Osteocyte (in vitro differentiated cells): ENCODE measurements at regions not wholly inside any gene's neighbourhood (a gene's known extent, or its start where the extent isn't known, plus 50 kb on each side); places are given as distances from the start of the nearest gene placed in this dataset.

Experiments
- DNase-seq: peaks from one replicate; pipeline ENCODE4 v3.0.0; 2021; ENCODE audit warnings: mixed read lengths; ENCODE audit not compliant: unreplicated experiment; ENCODE audit errors: extremely low spot score
- H3K27ac Mint-ChIP-seq: one replicate; pipeline ENCODE4 v1.8.0; 2021; ENCODE audit warnings: mild to moderate bottlenecking, mixed read lengths; ENCODE audit not compliant: unreplicated experiment
- H3K27me3 Mint-ChIP-seq: one replicate; pipeline ENCODE4 v1.8.0; 2021; ENCODE audit warnings: mixed read lengths; ENCODE audit not compliant: unreplicated experiment
- H3K36me3 Mint-ChIP-seq: one replicate; pipeline ENCODE4 v1.8.0; 2021; ENCODE audit warnings: mixed read lengths; ENCODE audit not compliant: unreplicated experiment
- H3K4me1 Mint-ChIP-seq: one replicate; pipeline ENCODE4 v1.8.0; 2021; ENCODE audit warnings: mixed read lengths; ENCODE audit not compliant: unreplicated experiment
- H3K4me3 Mint-ChIP-seq: one replicate; pipeline ENCODE4 v1.8.0; 2021; ENCODE audit warnings: mild to moderate bottlenecking, moderate library complexity, mixed read lengths; ENCODE audit not compliant: unreplicated experiment
- H3K9me3 Mint-ChIP-seq: one replicate; pipeline ENCODE4 v1.8.0; 2021; ENCODE audit warnings: mixed read lengths; ENCODE audit not compliant: unreplicated experiment
- CTCF ChIP-seq: fragments of 200-600 bp; sonication (generic); IDR thresholded peaks from 2 replicates; pipeline ENCODE4 v1.5.0; 2021; ENCODE audit warnings: antibody characterized with exemption, mild to moderate bottlenecking, moderate library complexity

DNA sequence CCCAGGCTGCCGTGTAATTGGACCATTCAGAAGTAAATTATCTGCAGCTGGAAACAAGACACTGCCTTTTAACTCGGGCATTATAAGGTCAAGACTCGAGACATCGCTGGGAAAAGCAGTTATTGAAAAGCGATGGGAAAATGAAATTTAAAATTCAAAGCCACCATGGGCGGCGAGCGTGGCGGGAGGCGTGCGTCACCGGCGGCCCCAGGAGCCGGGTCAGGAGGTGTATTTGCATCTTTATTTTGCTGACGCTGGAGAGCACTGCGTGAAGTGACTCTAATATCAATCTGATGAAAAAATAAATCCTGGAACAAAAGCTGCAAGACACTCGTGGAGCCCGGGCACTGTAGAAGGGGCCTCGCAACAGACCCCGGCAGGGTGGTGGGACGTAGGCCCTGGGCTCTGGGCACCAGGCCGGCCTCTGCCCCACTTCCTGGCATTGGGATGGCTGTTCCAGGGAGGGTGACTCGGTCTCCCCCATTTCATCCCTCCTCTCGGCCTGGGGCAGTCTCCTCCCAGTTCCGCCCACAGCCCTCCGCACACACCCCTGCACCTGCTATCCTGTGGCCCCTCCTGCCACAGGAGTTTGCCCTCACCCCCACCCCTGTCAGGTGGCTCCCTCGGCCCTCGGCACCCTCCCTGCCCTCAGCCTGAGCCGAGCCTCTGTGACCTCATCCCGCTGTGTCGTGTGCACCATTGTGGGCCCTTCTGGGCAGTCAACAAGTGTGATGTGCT lies 196.2 kb downstream of the KIF26A start:
- H3K27ac Mint-ChIP-seq, result no peak overlapping the region
- H3K4me3 Mint-ChIP-seq, result no peak overlapping the region
- peaks cover 22% of the 10 kb centered on the region for H3K9me3 Mint-ChIP-seq
- H3K4me1 Mint-ChIP-seq, result no peaks in the 10 kb centered on the region
- no peaks in the 10 kb centered on the region for H3K27me3 Mint-ChIP-seq
- peak; percentile 81 for DNase-seq
- no peaks in the 10 kb centered on the region for H3K36me3 Mint-ChIP-seq
- TF ChIP-seq CTCF, result no peak

GRCh38 chr14:104335176-104335575 lies 196.8 kb downstream of the KIF26A start:
- H3K9me3 Mint-ChIP-seq, result peaks cover 18% of the 10 kb centered on the region
- H3K27me3 Mint-ChIP-seq, result no peaks in the 10 kb centered on the region
- no peak for TF ChIP-seq CTCF
- H3K4me3 Mint-ChIP-seq, result no peak overlapping the region
- no peaks in the 10 kb centered on the region for H3K4me1 Mint-ChIP-seq
- peak; percentile 77 for DNase-seq
- H3K36me3 Mint-ChIP-seq, result no peaks in the 10 kb centered on the region
- no peak overlapping the region for H3K27ac Mint-ChIP-seq

- Mint-ChIP-seq H3K36me3 (no peaks in the 10 kb centered on the region), H3K4me3 (no peak overlapping the region), H3K4me1 (no peaks in the 10 kb centered on the region), H3K27me3 (peaks cover 2% of the 10 kb centered on the region), H3K9me3 (peaks cover 15% of the 10 kb centered on the region), H3K27ac (no peak overlapping the region)
- no peak for DNase-seq
- TF ChIP-seq CTCF, result no peak
Observed at GRCh38 chr14:104335611-104336010, 197.2 kb downstream of the KIF26A start.

GRCh38 chr14:104337351-104337750 lies 199.0 kb downstream of the KIF26A start:
- Mint-ChIP-seq H3K4me1 (peaks cover 1% of the 10 kb centered on the region), H3K27me3 (peaks cover 3% of the 10 kb centered on the region), H3K27ac (no peak overlapping the region), H3K9me3 (peaks cover 8% of the 10 kb centered on the region), H3K4me3 (no peak overlapping the region), H3K36me3 (no peaks in the 10 kb centered on the region)
- no peak for TF ChIP-seq CTCF
- no peak for DNase-seq

- H3K36me3 Mint-ChIP-seq, result no peaks in the 10 kb centered on the region
- H3K27ac Mint-ChIP-seq, result no peak overlapping the region
- H3K27me3 Mint-ChIP-seq, result peaks cover 3% of the 10 kb centered on the region
- no peak overlapping the region for H3K4me3 Mint-ChIP-seq
- no peak for DNase-seq
- no peak for TF ChIP-seq CTCF
- H3K9me3 Mint-ChIP-seq, result peaks cover 8% of the 10 kb centered on the region
- H3K4me1 Mint-ChIP-seq, result peaks cover 1% of the 10 kb centered on the region
Observed at GRCh38 chr14:104339361-104339760, 201.0 kb downstream of the KIF26A start.
